ENCODE measurements at regions not wholly inside any gene's neighbourhood (a gene's known extent, or its start where the extent isn't known, plus 50 kb on each side); places are given as distances from the start of the nearest gene placed in this dataset.
A peak's percentile ranks its signal among the peaks of the same experiment; 100 is the strongest.

- Histone ChIP-seq H4K91ac (ENCODE audit: insufficient read depth, low read depth, low read length) (no peak overlapping the region), H2BK20ac (ENCODE audit: low read depth, low read length) (no peak overlapping the region; the same call in 1 of the 2 replicates), H4K20me1 (ENCODE audit: insufficient read depth, low read length) (no peaks in the 10 kb centered on the region), H3K23ac (ENCODE audit: low read depth, low read length) (no peak overlapping the region), H2AK9ac (replicated peaks; ENCODE audit: low read depth, low read length, poor library complexity) (no peak overlapping the region), H2AK5ac (ENCODE audit: low read depth, low read length) (peak overlapping the region; percentile 51; the same call in 1 of the 2 replicates), H3K9me3 (ENCODE audit: control insufficient read depth, insufficient read depth, low read length) (no peaks in the 10 kb centered on the region), H2BK5ac (ENCODE audit: low read depth, low read length, poor library complexity, severe bottlenecking) (no peak overlapping the region), H2BK120ac (ENCODE audit: low read depth, low read length) (no peak overlapping the region; the same call in 1 of the 2 replicates), H4K8ac (ENCODE audit: low read depth in 2 of 2, low read length in 2 of 2) (no peak overlapping the region), H3K18ac (ENCODE audit: low read depth, low read length) (no peak overlapping the region), H3K36me3 (ENCODE audit: control insufficient read depth, insufficient read depth, low read length) (no peaks in the 10 kb centered on the region), H3K4me3 (ENCODE audit: insufficient read depth, low read depth, low read length) (no peak overlapping the region), H2BK15ac (ENCODE audit: low read depth, low read length) (no peak overlapping the region; the same call in 2 of the 3 replicates), H4K5ac (ENCODE audit: low read depth, low read length) (no peak overlapping the region), H3K56ac (ENCODE audit: extremely low read depth, insufficient read depth, low read length) (no peak overlapping the region), H3K14ac (replicated peaks; ENCODE audit: low read depth, low read length) (no peak overlapping the region), H3K4ac (ENCODE audit: low read depth, low read length) (no peak overlapping the region), H3K27ac (ENCODE audit: insufficient read depth, low read length) (no peak overlapping the region), H3K9ac (ENCODE audit: low read depth, low read length) (no peak overlapping the region), H3K4me1 (ENCODE audit: control insufficient read depth, insufficient read depth, low read length) (no peaks in the 10 kb centered on the region; the same call in 1 of the 2 replicates), H3K27me3 (ENCODE audit: control insufficient read depth, insufficient read depth, low read length) (no peaks in the 10 kb centered on the region), H2AFZ (replicated peaks; ENCODE audit: low read length, poor library complexity) (no peak overlapping the region), H3K9me1 (ENCODE audit: insufficient read depth, low read length) (peaks cover 4% of the 10 kb centered on the region; the same call in 1 of the 2 replicates), H3K4me2 (ENCODE audit: low read depth, low read length) (no peak overlapping the region), H3K79me1 (ENCODE audit: low read depth in 1 of 2, low read length in 2 of 2) (no peaks in the 10 kb centered on the region)
- dilution Hi-C loops (cut with HindIII; ENCODE audit: low sequenced_read_pairs, unreplicated experiment): no loop called here
- no peak for ATAC-seq (ENCODE audit: low read depth)
- in situ Hi-C loops (cut with MboI; ENCODE audit: low sequenced_read_pairs): no loop called here
- DNase-seq: no peak
- WGBS, 2 experiments (ENCODE audit: extremely low coverage in 2 of 2, insufficient read length in 1 of 2): 70% methylated on average over 2 of the region's 6 CpGs; no CpG with 5 or more reads in 1 of the 2 experiments
- intact Hi-C loops (cut with micrococcal nuclease): no loop called here
- BruUV-seq (replicated peaks): no TSS peak
- no peak for TF ChIP-seq CHD1 (IDR thresholded peaks at IDR 0.05; ENCODE audit: low read depth, low read length)
- no peak for TF ChIP-seq FOS (IDR thresholded peaks at IDR 0.05; ENCODE audit: low read depth, low read length)
- POLR2A ChIA-PET (ENCODE audit: unreplicated experiment): no interaction called here
- CTCF ChIA-PET: no interaction called here
These were observed 289.7 kb downstream of the KLF6 start for GRCh38 chr10:3495281-3495680.
